ENCODE measurements at regions not wholly inside any gene's neighbourhood (a gene's known extent, or its start where the extent isn't known, plus 50 kb on each side); places are given as distances from the start of the nearest gene placed in this dataset.

GRCh38 chrX:109840585-109840984, 107.5 kb upstream of the ACSL4 start:
- no peak for TF ChIP-seq CTCF (IDR thresholded peaks at IDR 0.05)
- TF ChIP-seq POLR2A (IDR thresholded peaks at IDR 0.05) = no peak
